SK-N-MC (cell line): ENCODE measurements at regions not wholly inside any gene's neighbourhood (a gene's known extent, or its start where the extent isn't known, plus 50 kb on each side); places are given as distances from the start of the nearest gene placed in this dataset.

Source experiments
- DNase-seq: peaks from one replicate; pipeline ENCODE4 v3.0.0-alpha.2; 2011; ENCODE audit warnings: low read depth, low spot score
- H3K27ac ChIP-seq: fragments of 200-600 bp; sonication (generic); 2 replicates; pipeline ENCODE4 v1.5.1; 2016; ENCODE audit warnings: mixed run types
- H3K36me3 ChIP-seq: fragments of 200-600 bp; sonication (generic); 2 replicates; pipeline ENCODE4 v1.6.1; 2017; ENCODE audit warnings: antibody characterized with exemption, low read length, mixed read lengths; ENCODE audit not compliant: insufficient read depth
- H3K4me3 ChIP-seq: fragments of 200-600 bp; sonication (generic); 2 replicates; pipeline ENCODE4 v1.5.1; 2016
- H3K9ac ChIP-seq: fragments of 200-600 bp; sonication (generic); 2 replicates; pipeline ENCODE4 v1.8.0; 2017; ENCODE audit warnings: mixed run types, mixed read lengths; ENCODE audit not compliant: insufficient read length
- H3K9me3 ChIP-seq: fragments of 200-600 bp; sonication (generic); 2 replicates; pipeline ENCODE4 v1.6.1; 2017; ENCODE audit warnings: low read depth, mild to moderate bottlenecking, antibody characterized with exemption, low read length, moderate library complexity, mixed read lengths
- EZH2 ChIP-seq: fragments of 200-600 bp; sonication (generic); IDR thresholded peaks from one replicate; pipeline ENCODE4 v1.6.1; 2017; ENCODE audit warnings: antibody characterized with exemption
- FOXP2 ChIP-seq: optimal IDR thresholded peaks from 2 replicates; pipeline ENCODE3; 2011; ENCODE audit warnings: mild to moderate bottlenecking, moderate library complexity; ENCODE audit not compliant: insufficient read depth; ENCODE audit errors: extremely low read length, control extremely low read depth
- POLR2AphosphoS5 ChIP-seq: IDR thresholded peaks from 2 replicates; pipeline ENCODE4 v1.6.1; 2012; ENCODE audit warnings: mild to moderate bottlenecking, low read depth, low read length, borderline replicate concordance

DNA sequence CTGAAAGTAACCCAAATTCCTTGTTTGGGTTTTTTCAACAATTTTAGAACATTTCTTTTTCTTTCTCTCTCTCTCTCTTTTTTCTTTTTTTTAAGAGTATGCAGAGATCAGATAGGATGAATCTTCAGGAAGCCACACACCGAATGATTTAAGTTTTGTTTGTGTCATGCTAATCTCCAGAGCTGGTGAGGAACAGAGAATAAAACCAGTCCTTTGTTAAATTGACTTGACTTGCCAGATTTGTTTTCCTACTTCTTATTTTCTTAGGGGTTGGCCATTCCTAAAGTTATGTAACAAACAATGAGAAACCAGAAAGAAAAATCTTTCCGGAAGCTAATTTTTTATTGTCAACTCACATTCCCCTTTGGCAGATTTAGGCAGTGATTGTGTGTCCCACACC is 1669.3 kb upstream of the CDH6 start:
- Histone ChIP-seq H3K9ac (no peak overlapping the region), H3K4me3 (no peak overlapping the region)

DNA sequence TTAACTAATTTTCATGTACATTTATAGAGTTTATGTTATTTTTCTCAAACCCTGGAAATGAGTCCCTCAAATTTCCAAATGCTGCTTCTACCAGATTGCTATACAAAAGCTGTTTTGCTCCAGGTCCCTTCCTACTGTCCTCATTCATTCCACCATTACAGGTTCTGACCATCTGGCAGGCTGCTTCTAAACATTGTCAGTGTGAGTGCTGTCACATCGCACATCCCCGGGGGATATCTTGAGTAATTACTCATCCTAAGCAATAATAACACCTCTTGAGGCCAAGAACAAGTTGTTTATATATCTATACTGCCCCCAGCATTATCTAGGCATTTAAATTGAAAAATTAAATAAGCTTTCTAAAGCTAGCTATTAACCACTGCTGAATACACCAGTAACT is 1675.3 kb upstream of the CDH6 start:
- no peak overlapping the region; the same call in 1 of the 2 replicates for H3K27ac ChIP-seq
- H3K9me3 ChIP-seq: no peaks in the 10 kb centered on the region
- no peak for DNase-seq
- no peak overlapping the region for H3K4me3 ChIP-seq
- no peak overlapping the region for H3K9ac ChIP-seq
- TF ChIP-seq EZH2 (no peak), POLR2AphosphoS5 (no peak), FOXP2 (no peak)
- H3K36me3 ChIP-seq: no peaks in the 10 kb centered on the region

More for the DNA sequence above, 1669.3 kb upstream of the CDH6 start:
- TF ChIP-seq EZH2 (no peak), POLR2AphosphoS5 (no peak), FOXP2 (no peak)
- no peaks in the 10 kb centered on the region for H3K36me3 ChIP-seq
- H3K9me3 ChIP-seq: no peaks in the 10 kb centered on the region
- DNase-seq: no peak
- H3K27ac ChIP-seq: no peak overlapping the region

DNA sequence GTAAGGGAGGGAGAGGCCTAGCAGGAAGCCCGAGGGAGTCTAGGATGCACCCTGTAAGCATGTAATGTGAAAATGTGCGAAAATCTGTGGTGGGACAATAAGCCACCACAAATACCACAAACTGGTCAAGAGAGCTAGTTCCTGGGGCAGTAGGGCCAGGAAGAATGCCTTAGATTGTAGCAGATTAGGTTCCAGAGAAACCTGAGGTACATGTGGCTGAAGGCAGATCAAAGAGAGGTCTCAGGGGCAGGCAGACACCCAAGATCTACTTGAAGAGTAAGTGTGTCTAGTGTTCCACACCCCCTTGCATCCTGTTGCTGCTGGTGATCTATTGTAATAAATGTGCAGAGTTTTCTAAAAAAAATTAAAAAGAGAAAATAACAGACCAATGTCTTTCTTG is 1677.3 kb upstream of the CDH6 start:
- no peak for DNase-seq
- H3K9ac ChIP-seq: no peak overlapping the region
- TF ChIP-seq POLR2AphosphoS5 (no peak), FOXP2 (no peak), EZH2 (no peak)
- H3K27ac ChIP-seq: no peak overlapping the region
- no peak overlapping the region for H3K4me3 ChIP-seq
- no peaks in the 10 kb centered on the region for H3K9me3 ChIP-seq
- H3K36me3 ChIP-seq: no peaks in the 10 kb centered on the region

DNA sequence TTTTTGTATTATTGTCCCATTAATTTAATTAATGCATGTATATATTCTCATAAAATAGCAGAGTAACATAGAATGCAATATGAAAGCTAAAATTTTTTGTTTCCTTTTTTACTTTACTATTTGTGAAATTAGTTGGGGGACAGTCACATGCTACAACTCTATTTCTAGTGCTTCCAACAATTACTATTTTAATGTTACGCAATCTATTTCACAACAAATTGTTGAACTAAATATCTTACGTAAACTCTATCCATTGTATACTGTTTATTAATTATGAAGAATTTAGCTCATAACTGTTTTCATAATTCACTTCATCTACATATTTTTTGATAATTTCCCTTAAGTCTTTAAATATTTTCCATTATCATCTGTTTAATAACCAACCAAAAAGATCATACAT is 1685.4 kb upstream of the CDH6 start:
- Histone ChIP-seq H3K27ac (no peak overlapping the region), H3K9me3 (no peaks in the 10 kb centered on the region), H3K36me3 (no peaks in the 10 kb centered on the region), H3K9ac (no peak overlapping the region), H3K4me3 (no peak overlapping the region)
- DNase-seq: no peak
- TF ChIP-seq FOXP2 (no peak), EZH2 (no peak), POLR2AphosphoS5 (no peak)

DNA sequence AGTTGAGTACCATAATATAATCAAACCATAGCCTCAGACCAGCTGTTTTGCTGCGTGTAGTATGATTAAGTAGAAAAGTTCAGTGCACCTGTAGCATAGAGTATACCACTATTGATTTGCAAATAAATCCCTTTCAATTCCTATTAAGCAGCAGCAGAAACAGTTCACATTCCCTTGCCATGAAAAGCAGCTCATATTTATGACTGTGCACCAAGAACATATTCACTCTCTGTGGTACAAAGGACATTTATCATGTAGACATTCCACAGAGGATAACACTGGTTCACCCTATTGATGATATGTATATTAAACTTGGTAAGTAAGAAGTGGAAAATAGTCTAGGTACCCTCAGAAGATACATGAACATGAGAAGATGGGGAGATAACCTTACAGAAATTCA is 1689.1 kb upstream of the CDH6 start:
- no peak for DNase-seq
- no peak overlapping the region for H3K27ac ChIP-seq
- TF ChIP-seq POLR2AphosphoS5: no peak
- no peak for TF ChIP-seq EZH2
- H3K9me3 ChIP-seq: no peaks in the 10 kb centered on the region
- H3K36me3 ChIP-seq: no peaks in the 10 kb centered on the region
- no peak overlapping the region for H3K4me3 ChIP-seq
- H3K9ac ChIP-seq: no peak overlapping the region

DNA sequence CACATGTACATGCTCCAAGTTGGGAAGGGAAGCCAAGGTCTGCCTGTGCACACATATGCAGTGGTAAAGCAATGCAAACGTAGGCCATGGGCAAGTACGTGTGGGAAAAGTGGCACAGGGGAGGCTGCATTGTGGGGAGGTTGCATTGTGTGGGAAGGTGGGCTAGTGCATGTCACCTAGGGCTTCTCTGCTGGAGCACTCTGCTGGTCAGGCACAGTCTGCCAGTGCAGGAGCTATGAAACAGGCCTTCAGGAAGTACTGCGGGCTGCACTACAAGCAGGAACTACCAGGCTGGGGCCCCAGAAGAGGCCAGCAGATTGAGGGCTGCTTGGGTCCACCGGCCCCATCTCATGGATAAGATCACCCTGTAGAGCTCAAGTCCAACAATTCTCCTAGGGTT is 1694.6 kb upstream of the CDH6 start:
- Histone ChIP-seq H3K4me3 (no peak overlapping the region), H3K36me3 (no peaks in the 10 kb centered on the region), H3K27ac (no peak overlapping the region), H3K9me3 (no peaks in the 10 kb centered on the region; the same call in 1 of the 2 replicates), H3K9ac (no peak overlapping the region)
- DNase-seq: no peak
- TF ChIP-seq POLR2AphosphoS5 (no peak), FOXP2 (no peak), EZH2 (no peak)

DNA sequence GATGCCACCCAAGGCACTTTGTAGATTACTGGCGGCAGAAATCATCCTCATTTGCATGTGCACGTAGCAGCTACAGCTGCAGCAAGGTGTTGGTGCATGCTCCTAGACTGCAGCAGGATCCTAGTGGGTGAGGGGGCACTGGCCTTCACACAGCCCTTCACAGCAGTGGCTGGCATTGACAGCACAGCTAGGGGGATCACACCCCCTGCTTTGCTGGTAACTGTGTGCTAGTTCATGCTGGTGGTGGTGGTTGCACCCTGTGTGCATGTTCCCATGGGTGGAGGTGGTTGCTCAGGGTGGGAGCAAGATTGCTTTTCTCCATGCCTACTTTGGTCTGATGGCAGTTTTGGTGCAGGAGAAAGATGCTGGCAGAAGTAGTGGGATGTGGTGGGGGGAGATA is 1695.1 kb upstream of the CDH6 start:
- Histone ChIP-seq H3K9me3 (no peaks in the 10 kb centered on the region; the same call in 1 of the 2 replicates), H3K27ac (no peak overlapping the region), H3K36me3 (no peaks in the 10 kb centered on the region), H3K9ac (no peak overlapping the region), H3K4me3 (no peak overlapping the region)
- TF ChIP-seq EZH2 (no peak), POLR2AphosphoS5 (no peak), FOXP2 (no peak)
- DNase-seq: no peak

DNA sequence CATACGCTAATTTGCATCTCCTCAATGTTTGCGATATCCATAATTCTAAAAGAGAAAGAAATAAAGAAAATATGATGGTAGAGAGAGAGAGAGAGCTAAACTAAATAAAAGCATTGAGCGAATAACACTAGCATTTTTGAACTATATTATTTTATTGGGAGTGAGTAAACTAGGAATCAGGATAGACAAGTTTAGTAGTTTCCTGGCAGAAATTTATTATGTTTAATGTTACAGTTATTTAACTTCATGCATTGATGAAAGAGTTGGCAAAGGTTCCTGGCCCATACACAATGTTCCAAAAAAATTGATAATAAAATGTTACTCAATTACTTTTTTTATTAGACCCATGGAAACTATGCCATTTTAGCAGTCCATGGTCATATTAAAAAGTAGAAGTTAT is 1708.2 kb upstream of the CDH6 start:
- Histone ChIP-seq H3K4me3 (no peak overlapping the region), H3K27ac (no peak overlapping the region), H3K9ac (no peak overlapping the region), H3K9me3 (no peaks in the 10 kb centered on the region), H3K36me3 (no peaks in the 10 kb centered on the region)
- DNase-seq: no peak
- no peak for TF ChIP-seq FOXP2
- TF ChIP-seq POLR2AphosphoS5: no peak
- TF ChIP-seq EZH2: no peak

DNA sequence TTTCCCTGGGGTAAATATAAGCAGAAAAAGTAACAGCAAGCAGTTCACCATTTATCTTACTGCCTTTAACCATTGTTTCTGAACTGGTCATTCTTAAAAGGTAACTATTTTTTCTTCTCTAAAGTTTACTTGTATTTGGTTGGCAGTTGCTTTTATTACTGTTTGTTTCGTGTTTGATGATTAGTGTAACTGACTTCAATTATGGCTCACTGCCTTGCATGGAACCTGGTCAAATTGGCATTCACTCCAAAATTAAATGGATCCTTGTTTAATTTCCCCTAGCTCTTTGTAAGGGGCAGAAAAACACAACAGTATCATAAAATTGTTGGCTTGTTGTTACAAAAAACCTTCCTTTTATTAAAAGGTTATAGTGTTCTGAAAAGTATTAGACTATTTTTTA is 1723.9 kb upstream of the CDH6 start:
- Histone ChIP-seq H3K9ac (no peak overlapping the region), H3K27ac (no peak overlapping the region), H3K4me3 (no peak overlapping the region), H3K36me3 (no peaks in the 10 kb centered on the region), H3K9me3 (no peaks in the 10 kb centered on the region)
- DNase-seq: no peak
- TF ChIP-seq EZH2 (no peak), FOXP2 (no peak), POLR2AphosphoS5 (no peak)

DNA sequence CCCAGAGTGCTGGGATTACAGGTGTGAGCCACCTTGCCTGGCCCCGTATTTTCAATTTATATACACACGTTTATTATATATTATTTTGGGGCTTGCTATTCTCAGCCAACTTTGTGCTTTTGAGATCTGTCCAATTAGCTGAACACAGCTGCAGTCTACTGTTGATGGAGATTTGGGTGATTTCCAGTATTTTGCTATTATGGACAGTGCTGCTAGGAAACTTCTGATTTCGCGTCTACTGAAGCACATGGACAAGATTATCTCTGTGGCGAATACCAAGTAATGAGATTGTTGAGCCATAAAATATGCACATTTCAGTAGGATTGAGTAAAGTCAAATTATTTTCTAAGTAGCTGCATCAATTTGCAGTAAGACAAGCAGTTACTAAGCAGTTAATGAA is 1731.2 kb upstream of the CDH6 start:
- no peak overlapping the region for H3K9ac ChIP-seq
- TF ChIP-seq FOXP2 (no peak), EZH2 (no peak), POLR2AphosphoS5 (no peak)
- no peaks in the 10 kb centered on the region for H3K36me3 ChIP-seq
- no peak overlapping the region for H3K4me3 ChIP-seq
- H3K9me3 ChIP-seq: no peaks in the 10 kb centered on the region
- no peak overlapping the region for H3K27ac ChIP-seq
- no peak for DNase-seq
